ENCODE measurements at regions not wholly inside any gene's neighbourhood (a gene's known extent, or its start where the extent isn't known, plus 50 kb on each side); places are given as distances from the start of the nearest gene placed in this dataset.

DNA sequence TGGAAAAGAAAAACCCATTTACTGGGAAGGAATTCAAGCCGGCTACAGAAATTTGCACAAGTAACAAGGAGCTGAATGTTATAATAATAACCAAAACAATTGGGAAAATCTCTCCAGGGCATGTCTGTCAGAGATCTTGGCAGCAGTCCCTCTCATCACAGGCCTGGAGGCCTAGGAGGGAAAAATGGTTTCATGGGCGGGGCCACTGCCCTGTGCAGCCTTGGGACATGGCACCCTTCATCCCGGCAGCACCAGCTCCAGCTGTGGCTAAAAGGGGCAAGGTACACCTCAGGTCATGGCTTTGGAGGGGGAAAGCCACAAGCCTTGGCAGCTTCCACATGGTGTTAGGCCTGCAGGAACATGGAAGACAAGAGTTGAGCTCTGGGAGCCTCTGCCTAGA lies 513.1 kb upstream of the CNKSR2 start:
- DNase-seq = no peak

DNA sequence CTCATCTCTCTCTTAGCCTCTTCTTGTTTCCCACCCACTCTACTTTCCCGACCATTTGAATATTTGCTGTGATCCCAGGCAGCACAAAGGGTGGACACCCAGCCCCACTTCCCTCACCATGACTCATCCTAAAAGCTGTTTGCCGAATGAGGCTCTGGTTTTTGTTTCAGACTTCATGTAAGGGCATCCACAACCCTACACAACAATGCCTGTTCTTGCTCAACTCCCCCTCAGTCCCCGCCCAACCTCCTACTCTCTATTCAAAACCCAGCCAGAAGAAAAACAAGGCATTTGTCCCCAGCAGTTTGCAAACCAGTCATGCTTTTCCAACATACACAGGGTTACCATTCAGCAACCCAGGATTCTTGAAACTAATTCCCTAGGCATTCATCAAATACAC lies 516.5 kb upstream of the CNKSR2 start:
- DNase-seq = peak; percentile 91

DNA sequence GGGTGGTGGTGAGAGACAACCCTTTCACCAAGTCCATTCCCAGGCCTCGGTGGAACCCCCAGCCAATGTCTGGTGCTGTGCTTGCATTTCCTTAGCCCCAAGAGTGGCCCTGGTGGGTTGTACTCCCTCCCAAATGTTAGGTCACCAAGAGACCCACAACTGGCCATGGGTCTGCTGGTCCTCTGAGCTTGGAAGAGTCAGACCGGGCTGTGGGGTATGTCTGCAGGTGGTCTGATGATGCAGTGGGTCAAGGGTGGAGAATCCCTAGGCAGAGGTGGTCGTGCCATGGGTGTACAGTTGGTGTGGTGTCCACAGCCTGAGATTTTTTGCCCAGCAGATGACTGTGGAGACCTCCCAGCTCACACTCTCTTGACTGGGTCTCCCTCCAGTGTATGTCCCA lies 535.7 kb upstream of the CNKSR2 start:
- no peak for DNase-seq

DNA sequence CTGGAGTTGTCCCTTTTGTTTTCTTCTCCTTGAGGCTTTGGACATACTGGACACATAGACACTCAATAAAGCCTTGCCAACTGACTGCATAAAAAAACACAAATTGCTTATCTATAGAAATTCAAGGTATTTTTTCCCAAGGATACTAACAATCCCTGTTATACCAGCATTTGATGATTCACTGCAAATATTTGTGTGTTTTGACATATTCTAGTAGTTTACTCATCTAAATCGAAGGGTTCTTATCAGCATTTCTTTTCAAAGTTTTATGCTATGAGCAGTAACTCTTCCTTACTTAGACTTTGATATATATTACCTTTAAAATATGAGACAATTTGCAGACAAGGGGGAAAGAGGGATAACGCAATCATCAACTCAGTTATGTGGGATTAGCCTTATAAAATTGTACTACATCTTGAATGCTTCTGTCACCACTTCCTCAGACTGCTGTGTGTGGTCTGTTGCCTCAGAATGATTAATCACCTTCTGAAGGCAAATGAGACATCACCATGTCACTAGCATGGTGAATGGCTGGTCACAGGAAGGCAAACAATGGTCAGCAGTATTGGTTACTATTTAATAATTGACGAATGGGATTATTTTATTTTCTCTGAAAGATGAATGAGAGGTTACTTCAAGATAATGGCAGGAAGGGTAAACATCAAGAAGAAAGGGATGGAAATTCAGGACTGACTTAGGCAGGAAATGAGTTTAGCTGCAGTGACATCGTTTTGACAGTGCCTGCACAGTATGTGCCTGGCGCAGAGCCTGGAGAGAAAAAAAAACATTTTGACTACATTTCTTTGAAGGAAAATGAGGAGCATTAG lies 544.3 kb upstream of the CNKSR2 start:
- DNase-seq = no peak

DNA sequence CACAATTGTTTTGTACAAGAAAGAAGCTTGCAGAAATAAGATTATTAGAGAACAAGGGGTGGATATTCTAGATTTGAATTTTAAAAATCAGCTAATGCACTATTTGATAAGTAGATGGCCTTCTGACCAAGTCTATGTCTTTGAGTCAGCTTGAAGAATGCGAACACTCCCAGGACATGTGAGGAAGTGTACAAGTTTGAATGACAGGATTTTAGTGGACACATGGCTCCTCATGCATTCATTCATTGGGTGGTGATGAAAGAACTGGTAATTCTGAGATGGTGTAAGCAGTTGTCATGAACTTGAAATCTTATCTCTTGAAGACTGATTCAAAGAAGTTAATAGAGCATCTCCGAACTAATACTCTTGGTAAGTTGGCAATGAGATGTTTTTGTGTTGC lies 548.2 kb upstream of the CNKSR2 start:
- no peak for DNase-seq

DNA sequence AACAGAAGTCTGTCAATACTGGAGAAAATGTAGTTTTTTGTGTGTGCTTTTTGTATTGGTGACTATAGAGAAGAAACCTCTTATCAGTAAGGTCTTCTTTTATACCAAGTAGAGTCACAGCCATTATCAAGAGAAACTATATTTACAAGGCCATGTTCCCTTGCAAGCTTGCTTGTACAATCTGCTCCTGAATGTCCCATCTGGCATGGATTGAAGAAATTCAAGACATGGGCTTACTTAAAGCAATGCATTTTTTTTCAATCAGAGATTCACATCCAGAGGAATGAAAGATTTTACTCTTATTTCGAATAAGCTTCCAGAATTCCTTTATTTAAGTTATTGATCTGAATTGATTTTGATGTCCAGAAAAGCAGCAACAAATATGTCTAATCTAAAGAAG lies 537.3 kb upstream of the RPS6KA3 start:
- DNase-seq = no peak

DNA sequence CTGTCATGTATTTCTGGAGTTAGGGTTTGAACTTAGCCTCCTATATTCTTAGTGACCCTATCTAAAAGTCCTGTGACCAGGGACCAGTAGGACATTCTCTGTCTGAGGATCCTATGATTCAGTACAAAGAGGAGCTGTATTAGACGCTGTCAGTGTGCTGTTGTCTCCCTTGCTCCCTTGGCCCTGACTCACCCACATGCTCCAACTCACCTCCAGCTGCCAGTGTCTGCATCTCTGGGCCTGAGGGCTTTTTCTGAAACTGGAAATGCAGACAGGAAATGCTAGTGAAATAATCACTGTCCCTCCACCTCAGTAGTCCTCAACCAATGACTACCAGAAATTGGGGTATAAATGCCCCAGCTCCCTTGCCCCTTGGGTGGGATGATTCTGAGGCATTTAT lies 535.3 kb upstream of the RPS6KA3 start:
- peak; percentile 74 for DNase-seq

DNA sequence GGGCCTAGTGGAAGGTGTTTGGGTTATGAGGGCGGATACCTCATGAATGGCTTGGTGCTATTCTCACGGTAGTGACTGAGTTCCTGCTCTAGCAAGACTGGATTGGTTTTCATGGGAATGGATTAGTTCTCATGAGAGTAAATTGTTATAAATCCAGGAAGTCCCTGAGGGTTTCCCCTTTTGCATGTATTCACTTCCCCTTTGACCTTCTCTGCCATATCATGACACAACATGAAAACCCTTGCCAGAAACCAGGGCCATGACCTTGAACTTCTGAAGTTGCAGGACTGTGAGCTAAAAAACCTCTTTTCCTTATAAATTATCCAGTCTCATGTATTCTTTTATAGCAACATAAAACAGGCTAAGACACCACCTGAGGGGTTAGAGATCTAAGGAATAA lies 529.7 kb upstream of the RPS6KA3 start:
- DNase-seq = no peak

DNA sequence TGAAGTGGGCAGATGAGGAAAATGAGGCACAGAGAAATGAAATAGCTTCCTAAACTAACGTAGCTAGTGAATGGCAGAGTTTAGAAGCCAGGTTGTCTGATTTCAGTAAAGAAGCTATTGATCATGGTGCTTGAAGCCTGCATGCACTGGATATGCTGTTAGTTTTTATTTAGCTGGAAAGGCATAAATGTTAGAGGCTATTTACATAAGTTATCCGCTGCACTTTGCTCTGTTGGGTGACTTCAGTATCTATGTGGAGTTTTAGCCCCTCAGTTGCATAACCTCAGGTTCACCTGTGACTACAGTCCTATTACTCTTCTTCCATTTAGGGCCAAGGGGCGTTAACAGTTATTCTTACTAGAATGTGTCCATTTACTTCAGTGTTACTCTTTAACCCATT lies 522.4 kb upstream of the RPS6KA3 start:
- DNase-seq = no peak

DNA sequence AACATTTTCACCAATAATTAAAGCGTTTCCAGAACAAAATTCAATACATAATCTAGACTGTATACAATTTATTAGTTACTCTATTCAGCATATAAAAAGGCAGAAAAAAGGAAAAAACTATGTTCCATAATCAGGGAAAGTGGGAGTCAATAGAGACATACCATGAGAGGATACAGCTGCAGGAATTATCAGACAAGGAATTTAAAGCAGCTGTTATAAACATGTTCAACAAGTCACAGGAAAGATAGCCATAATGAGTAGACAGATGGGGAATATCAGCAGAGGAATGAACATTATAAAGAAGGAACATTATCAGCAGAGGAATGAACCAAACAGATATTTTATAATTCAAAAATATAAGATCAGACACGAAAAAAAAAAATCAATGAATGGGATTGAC lies 500.6 kb upstream of the RPS6KA3 start:
- no peak for DNase-seq

DNA sequence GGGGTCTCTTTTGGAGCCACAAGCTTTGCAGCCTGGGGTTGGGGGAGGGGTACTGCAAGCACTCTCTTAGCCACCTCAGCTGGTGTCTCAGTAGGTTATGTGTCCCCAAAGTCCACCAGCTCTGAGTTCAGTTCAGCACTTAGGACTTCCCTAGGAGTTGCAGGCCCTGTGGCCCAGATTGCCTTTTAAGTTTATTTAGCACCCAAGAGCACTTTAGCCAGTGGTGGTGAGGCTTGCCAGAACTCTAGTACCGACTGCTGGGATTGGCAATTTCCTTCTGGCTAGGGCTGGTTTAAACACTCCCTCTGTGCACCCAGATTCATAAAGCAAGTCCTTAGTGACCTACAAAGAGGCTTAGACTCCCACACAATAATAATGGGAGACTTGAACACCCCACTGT lies 489.9 kb upstream of the RPS6KA3 start:
- DNase-seq = no peak

DNA sequence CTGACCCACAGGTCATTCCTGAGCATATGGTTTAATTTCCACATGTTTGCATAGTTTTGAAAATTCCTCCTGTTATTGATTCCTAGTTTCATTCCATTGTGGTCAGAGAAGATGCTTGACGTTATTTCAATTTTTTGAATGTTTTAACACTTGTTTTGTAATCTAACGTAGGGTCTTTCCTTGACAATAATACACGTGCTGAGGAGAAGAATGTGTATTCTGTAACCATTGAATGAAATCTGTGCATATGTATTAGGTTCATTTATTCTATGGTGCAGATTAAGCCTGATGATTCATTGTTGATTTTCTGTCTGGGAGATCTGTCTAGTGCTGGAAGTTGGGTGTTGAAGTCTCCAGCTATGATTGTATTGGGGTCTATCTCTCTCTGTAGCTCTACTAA lies 486.4 kb upstream of the RPS6KA3 start:
- DNase-seq = no peak

DNA sequence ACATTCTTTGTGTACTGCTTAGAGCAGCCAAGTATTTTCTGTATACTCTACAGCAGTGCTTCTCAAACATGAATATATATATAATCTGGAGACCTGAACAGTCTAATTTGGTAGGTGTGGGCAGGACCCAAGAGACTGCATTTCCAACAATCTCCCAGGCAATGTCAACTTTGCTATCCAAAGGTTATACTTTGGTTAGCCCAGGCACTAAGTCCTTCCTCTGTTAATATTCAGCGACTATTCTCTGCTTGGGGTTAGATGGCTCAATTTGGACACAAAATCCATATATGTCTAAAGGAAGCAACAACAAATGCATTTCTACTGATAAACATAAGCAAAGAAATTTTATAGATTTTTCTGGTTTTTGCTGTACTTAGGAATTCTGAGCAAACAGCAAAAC lies 480.0 kb upstream of the RPS6KA3 start:
- DNase-seq = no peak

DNA sequence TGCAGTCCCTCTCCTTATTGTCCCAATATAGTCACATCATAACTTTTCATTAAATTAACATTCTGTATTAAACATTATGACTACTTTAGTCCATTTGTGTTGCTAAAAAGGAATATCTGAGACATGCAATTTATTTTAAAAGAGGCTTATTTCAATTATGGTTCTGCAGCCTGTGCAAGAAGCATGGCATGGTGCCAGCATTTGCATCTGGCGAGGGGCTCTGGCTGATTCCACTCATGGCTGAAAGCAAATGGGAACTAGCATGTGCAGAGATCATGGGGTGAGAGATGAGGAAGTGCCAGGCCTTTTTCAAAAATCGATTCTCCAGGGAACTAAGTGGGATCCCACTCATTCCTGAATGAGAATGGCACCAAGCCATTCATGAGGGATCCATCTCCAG lies 476.3 kb upstream of the RPS6KA3 start:
- no peak for DNase-seq

DNA sequence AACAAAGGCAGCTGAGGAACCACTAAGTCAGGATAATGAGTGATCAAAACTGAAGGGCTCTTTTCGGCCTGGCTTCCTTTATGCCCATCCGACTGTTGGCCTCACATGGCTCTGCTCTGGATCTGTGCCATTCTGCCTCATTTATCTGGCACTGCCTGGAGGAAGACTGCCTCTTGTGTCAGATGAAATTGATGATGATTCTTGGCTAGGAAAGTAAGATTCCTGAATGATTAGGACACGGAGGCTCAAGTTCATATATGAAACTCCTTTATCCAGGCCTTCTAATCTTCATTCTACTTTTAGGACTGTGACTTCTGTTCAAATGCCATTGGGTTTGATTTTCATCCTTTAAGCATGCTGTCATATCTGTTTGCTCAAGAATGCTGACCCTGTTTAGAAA lies 475.4 kb upstream of the RPS6KA3 start:
- DNase-seq = no peak

DNA sequence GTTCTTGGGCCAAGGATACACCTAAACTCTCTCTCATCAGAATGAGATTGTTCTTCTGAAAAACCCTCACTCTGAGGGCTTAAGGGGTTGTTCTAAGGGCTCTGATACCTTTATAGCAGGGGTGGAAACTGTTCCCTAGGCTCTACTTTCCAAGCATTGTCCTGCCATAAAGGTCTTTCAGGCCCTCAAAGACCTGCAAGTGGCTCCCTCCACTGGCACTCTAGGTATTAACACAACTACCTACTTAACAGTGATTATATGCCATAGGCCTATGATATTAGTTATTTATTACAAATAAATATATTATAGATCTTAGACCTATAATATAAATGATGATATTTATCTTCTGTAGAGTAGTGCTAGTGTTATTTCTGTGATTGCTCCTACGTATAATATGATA lies 473.7 kb upstream of the RPS6KA3 start:
- no peak for DNase-seq

DNA sequence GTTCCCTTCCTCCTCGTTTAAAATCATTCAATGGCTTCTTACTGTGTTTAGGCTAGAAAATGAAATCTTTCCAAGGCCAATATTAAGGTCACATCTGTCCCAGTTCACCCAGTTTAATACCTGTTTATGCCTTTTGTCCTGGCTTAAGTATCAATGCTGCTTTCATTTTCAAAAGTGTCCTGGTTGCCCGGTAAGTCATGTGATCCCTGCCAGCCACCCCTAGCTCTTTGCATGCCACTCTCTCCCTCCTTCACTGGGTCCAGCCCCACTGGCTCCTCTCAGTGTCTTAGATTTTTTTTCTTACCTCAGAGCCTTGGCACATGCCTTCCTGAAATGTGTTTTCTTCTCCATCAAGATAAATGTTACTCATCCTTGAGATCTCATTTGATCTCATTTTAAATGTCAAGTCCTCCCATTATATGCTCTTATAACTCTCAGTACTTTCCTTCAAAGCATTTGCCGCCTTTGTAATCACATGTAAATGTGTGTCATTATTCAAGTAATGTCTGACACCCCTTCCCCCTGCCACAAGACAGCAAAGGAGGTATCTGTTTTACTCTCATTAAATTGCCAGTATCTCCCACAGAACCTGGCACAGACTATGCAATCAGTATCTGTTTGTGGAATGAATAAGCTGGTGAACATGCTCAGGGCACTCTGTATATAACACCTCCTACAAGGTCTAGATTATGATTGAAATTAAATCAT lies 472.5 kb upstream of the RPS6KA3 start:
- DNase-seq = no peak

DNA sequence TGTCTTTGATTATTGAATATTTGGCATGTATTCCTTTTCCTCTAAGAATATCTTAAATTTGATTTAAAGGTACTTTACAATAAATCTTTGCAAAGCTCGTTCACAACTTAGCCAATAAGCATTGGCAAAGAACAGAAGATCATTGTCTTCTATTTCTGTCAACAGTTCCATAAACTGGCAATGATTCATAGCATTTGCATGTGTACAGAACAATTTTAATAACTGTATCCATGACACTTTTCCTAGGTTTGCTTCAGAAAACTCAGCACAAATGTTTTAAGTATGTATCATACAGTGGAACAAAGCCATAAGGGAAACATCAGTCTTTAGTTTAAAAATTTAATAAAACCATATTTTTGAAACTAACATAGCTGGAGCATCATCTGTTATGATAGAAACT lies 462.7 kb upstream of the RPS6KA3 start:
- no peak for DNase-seq

DNA sequence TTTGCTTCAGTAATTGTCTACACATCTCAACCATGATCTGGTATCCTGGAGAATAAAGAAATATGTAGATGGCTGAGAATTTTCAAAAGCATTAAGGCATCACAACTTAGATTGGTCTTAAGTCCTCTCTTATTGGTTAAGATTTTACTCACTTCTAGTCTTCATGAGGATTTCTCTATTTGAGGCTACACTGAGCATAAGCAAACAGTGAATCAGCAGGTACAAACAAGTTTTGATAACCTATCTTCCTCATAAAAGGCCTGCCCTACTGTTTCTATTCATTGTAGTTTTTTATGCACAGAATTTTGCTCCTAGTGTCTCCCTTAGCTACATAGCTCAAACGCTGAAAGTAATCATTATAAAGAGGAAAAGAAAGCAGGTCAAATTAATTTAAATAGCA lies 460.7 kb upstream of the RPS6KA3 start:
- DNase-seq = no peak

DNA sequence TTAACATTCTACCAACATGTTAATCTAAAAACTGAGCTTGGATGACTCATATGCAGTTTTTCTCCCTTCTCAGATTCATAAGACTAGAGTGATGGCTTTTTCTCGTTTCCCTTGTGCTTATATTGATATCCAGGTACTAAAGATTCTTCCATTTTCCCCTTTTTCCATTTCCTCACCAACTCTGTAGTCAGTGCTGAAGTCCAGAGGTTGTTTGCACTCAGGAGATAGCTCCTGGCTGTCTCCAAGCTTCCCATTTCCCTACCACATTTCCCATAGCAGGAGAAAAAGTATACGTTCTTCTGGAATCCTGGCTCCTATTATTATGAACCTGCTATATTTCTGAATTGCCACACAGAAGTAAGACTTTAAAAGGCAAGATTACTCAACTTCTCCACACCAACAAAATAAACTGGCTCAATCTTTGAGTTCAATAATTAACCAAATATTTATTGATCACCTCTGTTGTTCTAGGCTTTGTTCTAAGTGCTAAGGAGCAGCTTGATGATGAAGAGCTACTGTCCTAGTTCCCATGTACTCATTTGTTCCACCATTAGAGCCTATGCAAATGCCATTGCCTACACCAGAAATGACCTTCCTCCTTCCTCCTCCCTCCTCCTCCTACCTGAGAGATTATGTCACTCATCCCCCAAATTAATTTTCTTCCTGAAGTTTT lies 454.4 kb upstream of the RPS6KA3 start:
- no peak for DNase-seq

DNA sequence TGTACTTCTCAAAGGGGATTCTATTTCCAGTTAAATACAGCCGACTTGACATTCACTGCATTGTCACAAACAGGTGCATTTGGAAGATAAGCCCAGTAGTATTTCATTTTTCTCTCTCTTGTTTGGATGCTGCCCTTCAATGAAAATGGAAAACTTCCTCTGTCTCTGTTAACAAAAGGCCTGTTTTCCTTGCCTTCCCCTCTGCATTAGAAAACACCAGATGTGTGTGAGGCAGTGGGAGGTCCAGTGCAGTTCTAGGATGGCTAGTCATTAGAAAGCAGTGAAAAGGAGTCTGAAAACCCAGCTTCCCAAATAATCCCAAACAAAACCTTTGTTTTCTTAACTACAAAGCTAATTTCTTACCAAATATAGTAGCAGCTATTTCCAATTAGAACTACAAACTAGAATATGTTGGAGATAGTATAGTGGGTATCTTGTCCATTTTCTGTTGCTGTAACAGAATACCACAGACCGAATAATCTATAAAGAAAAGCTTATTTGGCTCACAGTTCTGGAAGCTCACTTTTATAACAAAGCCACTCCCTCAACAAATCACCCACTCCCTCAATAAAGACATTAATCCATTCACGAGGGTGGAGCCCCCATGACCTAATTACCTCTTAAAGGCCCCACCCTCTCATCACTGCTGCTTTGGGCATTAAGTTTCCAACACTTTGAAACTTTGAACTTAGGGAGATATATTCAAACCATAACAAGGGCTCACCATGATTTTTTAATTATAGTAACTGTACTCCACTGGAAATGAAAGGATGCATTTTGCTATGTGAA lies 452.1 kb upstream of the RPS6KA3 start:
- no peak for DNase-seq

DNA sequence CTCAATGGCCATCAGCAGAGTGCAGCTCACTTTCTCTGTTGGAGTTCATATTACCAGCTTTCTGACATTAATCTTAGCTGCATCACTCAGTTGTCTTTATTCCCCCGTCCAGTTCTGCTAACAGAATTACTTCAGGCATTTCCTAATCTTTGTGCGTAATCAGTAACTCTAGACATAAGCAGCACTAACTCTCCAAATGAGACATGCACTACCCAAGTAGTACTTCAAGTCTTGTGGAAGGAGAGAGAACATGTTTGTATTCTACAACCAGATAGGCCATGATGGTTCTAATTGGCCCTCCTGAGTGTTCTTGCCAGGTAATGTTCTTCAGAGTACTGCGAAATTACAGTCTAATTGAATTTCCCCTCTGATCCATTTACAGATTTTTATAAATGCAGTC lies 448.5 kb upstream of the RPS6KA3 start:
- DNase-seq = no peak

DNA sequence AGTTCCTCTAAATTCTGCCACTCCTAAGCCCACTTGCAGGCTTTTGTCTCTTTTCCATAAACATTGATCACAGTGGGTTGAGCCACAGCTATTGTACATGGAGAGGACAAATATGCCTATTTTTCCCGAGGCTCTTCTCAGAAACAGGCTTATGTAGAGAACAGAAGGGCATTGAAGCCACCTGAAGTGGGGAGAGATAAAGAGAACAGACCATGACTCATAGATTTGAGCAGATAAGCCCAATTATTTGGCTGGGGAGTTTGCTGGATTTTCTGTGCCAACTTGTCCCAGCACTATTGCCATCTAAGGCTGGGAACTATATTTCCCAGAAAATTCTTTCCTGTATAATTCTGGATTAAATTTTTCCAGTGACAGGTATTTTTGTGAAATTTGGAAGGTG lies 446.1 kb upstream of the RPS6KA3 start:
- DNase-seq = peak; percentile 60
